GM13976 (cell line): ENCODE measurements at regions not wholly inside any gene's neighbourhood (a gene's known extent, or its start where the extent isn't known, plus 50 kb on each side); places are given as distances from the start of the nearest gene placed in this dataset.

Experiments used
- DNase-seq: peaks from one replicate; pipeline ENCODE4 v3.0.0; 2012; ENCODE audit warnings: low spot score
- CTCF ChIP-seq: IDR thresholded peaks from 2 replicates; pipeline ENCODE4 v1.5.1; 2012; ENCODE audit warnings: borderline replicate concordance, mild to moderate bottlenecking; ENCODE audit not compliant: insufficient read depth; ENCODE audit errors: extremely low read depth, missing control alignments, control extremely low read depth
- in situ Hi-C: fragments of 300-500 bp; cut with MboI; formaldehyde crosslinking; loops from one replicate; pipeline ENCODE4 v1.12.0; 2022; ENCODE audit warnings: low sequenced_read_pairs, mixed read lengths, inconsistent platforms; ENCODE audit not compliant: unreplicated experiment

GRCh38 chr15:93587059-93587521 lies 498.1 kb upstream of the RGMA start:
- in situ Hi-C loops: no loop called here
- DNase-seq: no peak
- no peak for TF ChIP-seq CTCF

- no peak for DNase-seq
- in situ Hi-C loops: no loop called here
- no peak for TF ChIP-seq CTCF
These were observed 496.0 kb upstream of the RGMA start for GRCh38 chr15:93585012-93585411.

- no peak for TF ChIP-seq CTCF
- no peak for DNase-seq
- in situ Hi-C loops: no loop called here
These were observed 495.0 kb upstream of the RGMA start for GRCh38 chr15:93583968-93584367.

- no peak for DNase-seq
- in situ Hi-C loops: no loop called here
- TF ChIP-seq CTCF: no peak
These were observed 494.5 kb upstream of the RGMA start for GRCh38 chr15:93583552-93583951.

- DNase-seq: no peak
- TF ChIP-seq CTCF: no peak
- in situ Hi-C loops: no loop called here
These were observed 481.5 kb upstream of the RGMA start for GRCh38 chr15:93570527-93570926.

GRCh38 chr15:93566762-93567161 lies 477.8 kb upstream of the RGMA start:
- in situ Hi-C loops: no loop called here
- no peak for DNase-seq
- no peak for TF ChIP-seq CTCF

- in situ Hi-C loops: no loop called here
- no peak for DNase-seq
- TF ChIP-seq CTCF: no peak
These were observed 476.2 kb upstream of the RGMA start for GRCh38 chr15:93565201-93565600.
